K562 (cell line): ENCODE measurements at regions not wholly inside any gene's neighbourhood (a gene's known extent, or its start where the extent isn't known, plus 50 kb on each side); places are given as distances from the start of the nearest gene placed in this dataset.

ENCODE experiments used
- ATAC-seq: fragments of 200-7000 bp; cut with Tn5 transposase; 3 replicates; pipeline ENCODE4 v1.9.1; 2020; ENCODE audit warnings: moderate library complexity
- BruUV-seq: library from RNA; stranded (reverse); fragments of 400-500 nt; replicated peaks from 2 replicates; lab custom pipeline; 2021; lab: Mats Ljungman, UMichigan
- CTCF ChIA-PET: fragments of 300-600 bp; formaldehyde crosslinking; extraction: SDS; loops from one replicate; lab custom pipeline; 2021; ENCODE audit warnings: low intra/inter-chr PET ratio; lab: Yijun Ruan, JAX
- POLR2A ChIA-PET: fragments of 300-600, 350-650 bp; sonication (Branson Sonifier 250); formaldehyde crosslinking; extraction: SDS; loops from one replicate; lab custom pipeline; 2021; ENCODE audit warnings: antibody characterized with exemption, inconsistent platforms; lab: Yijun Ruan, JAX
- DNase-seq, 4 experiments: peaks; one replicate each; pipeline versions ENCODE4 v3.0.0 to v3.0.0-alpha.2; 2011 to 2018; ENCODE audit warnings: low spot score in 3 of 4, mixed read lengths in 3 of 4; ENCODE audit errors: extremely low read depth in 1 of 4
- FAIRE-seq: peaks from 2 replicates; lab custom pipeline; 2011; peaks lifted over from hg19 to GRCh38; lab: Jason Lieb, UNC
- H2AFZ ChIP-seq: 2 replicates; pipeline ENCODE4 v1.6.0; 2011; ENCODE audit warnings: low read depth, low read length, control low read depth, inconsistent platforms
- H3K27ac ChIP-seq: fragments of 200-600 bp; 3 replicates; pipeline ENCODE4 v1.8.0; 2011; ENCODE audit warnings: low read depth, mild to moderate bottlenecking, control low read depth, inconsistent platforms, low read length, moderate library complexity, mixed read lengths; ENCODE audit errors: extremely low read depth
- H3K27me3 ChIP-seq, 2 experiments: fragments of 300-600 bp in 1 of 2; 2 replicates in 1 of 2; 3 replicates in 1 of 2; pipeline versions ENCODE4 v1.6.0 to v1.8.0; 2011; ENCODE audit warnings: inconsistent platforms in 2 of 2, low read length in 2 of 2, mild to moderate bottlenecking in 1 of 2, mixed read lengths in 1 of 2, moderate library complexity in 1 of 2; ENCODE audit not compliant: control insufficient read depth in 2 of 2, insufficient read depth in 2 of 2
- H3K36me3 ChIP-seq: fragments of 300-600 bp; 3 replicates; pipeline ENCODE4 v1.8.0; 2011; ENCODE audit warnings: mild to moderate bottlenecking, low read length, inconsistent platforms; ENCODE audit not compliant: control insufficient read depth, insufficient read depth
- H3K4me1 ChIP-seq, 2 experiments: fragments of 200-600 bp in 1 of 2; replicated peaks in 1 of 2; 2 replicates in 1 of 2; 3 replicates in 1 of 2; pipeline versions ENCODE4 v1.5.1 to v1.8.0; 2011; ENCODE audit warnings: inconsistent platforms in 2 of 2, low read length in 2 of 2, mild to moderate bottlenecking in 1 of 2, mixed read lengths in 1 of 2, moderate library complexity in 1 of 2; ENCODE audit not compliant: control insufficient read depth in 2 of 2, insufficient read depth in 2 of 2
- H3K4me2 ChIP-seq: 2 replicates; pipeline ENCODE4 v1.6.1; 2011; ENCODE audit warnings: low read length, control low read depth, inconsistent platforms, mixed read lengths; ENCODE audit not compliant: insufficient read depth
- H3K4me3 ChIP-seq: fragments of 200-600 bp; sonication (generic), shearing (Covaris generic); 2 replicates; pipeline ENCODE4 v1.5.1; 2016; ENCODE audit warnings: control low read depth, inconsistent platforms
- H3K79me2 ChIP-seq: fragments of 200-600 bp; 3 replicates; pipeline ENCODE4 v1.8.0; 2011; ENCODE audit warnings: low read length, inconsistent platforms; ENCODE audit not compliant: control insufficient read depth, insufficient read depth
- H3K9ac ChIP-seq, 2 experiments: 2 replicates each; pipeline versions ENCODE4 v1.6.0 to v1.6.1; 2011; ENCODE audit warnings: low read depth in 2 of 2, low read length in 2 of 2, control low read depth in 1 of 2, inconsistent platforms in 1 of 2, mild to moderate bottlenecking in 1 of 2, mixed read lengths in 1 of 2; ENCODE audit not compliant: insufficient read depth in 1 of 2
- H3K9me1 ChIP-seq: one replicate; pipeline ENCODE4 v1.6.0; 2011; ENCODE audit warnings: inconsistent platforms, mild to moderate bottlenecking, low read length, moderate library complexity; ENCODE audit not compliant: control insufficient read depth, insufficient read depth
- H3K9me3 ChIP-seq: replicated peaks from 2 replicates; pipeline ENCODE4 v1.5.1; 2011; ENCODE audit warnings: low read depth, low read length, inconsistent platforms; ENCODE audit not compliant: control insufficient read depth, insufficient read depth
- H4K20me1 ChIP-seq: replicated peaks from 2 replicates; pipeline ENCODE4 v1.6.1; 2011; ENCODE audit warnings: low read length, inconsistent platforms, mixed read lengths; ENCODE audit not compliant: control insufficient read depth, insufficient read depth
- HNRNPUL1 ChIP-seq: fragments of 200-400 bp; formaldehyde crosslinking; IDR thresholded peaks from 2 replicates; pipeline ENCODE4 v1.6.1; 2017; ENCODE audit warnings: low read length
- ILK ChIP-seq: fragments of 450-650 bp; IDR thresholded peaks from 2 replicates; pipeline ENCODE4 v1.6.1; 2016; ENCODE audit warnings: missing genetic modification characterization, low read depth, mild to moderate bottlenecking, missing compliant biosample characterization, moderate library complexity, borderline replicate concordance
- PRDM10 ChIP-seq: fragments of 450-650 bp; IDR thresholded peaks from 2 replicates; pipeline ENCODE4 v1.6.1; 2018; ENCODE audit not compliant: partially characterized antibody
- SREBF2 ChIP-seq: sonication (generic); formaldehyde crosslinking; IDR thresholded peaks from 2 replicates; pipeline ENCODE4 v1.4.0; 2020; ENCODE audit warnings: mild to moderate bottlenecking, missing genetic modification reagents
- U2AF1 ChIP-seq: fragments of 200-400 bp; formaldehyde crosslinking; optimal IDR thresholded peaks from 2 replicates; pipeline ENCODE3; 2017; ENCODE audit warnings: mild to moderate bottlenecking, low read depth, low read length, moderate library complexity
- WGBS: fragments of 100-300 bp; shearing (Covaris generic); methylation state at CpG from one replicate; pipeline ENCODE4 v1.1.6; 2016; ENCODE audit warnings: low coverage, mixed read lengths; ENCODE audit not compliant: insufficient coverage; ENCODE audit errors: missing lambda C conversion rate; 5-methylcytosine and 5-hydroxymethylcytosine counted together
- in situ Hi-C: fragments of 300-500 bp; cut with MboI; formaldehyde crosslinking; loops from 4 replicates; pipeline ENCODE4 v1.15.0; 2018; ENCODE audit warnings: inconsistent platforms, mixed read lengths
- intact Hi-C: fragments of 100-400 bp; cut with micrococcal nuclease; formaldehyde crosslinking; loops from 2 replicates; pipeline ENCODE4 v1.14.2; 2022

DNA sequence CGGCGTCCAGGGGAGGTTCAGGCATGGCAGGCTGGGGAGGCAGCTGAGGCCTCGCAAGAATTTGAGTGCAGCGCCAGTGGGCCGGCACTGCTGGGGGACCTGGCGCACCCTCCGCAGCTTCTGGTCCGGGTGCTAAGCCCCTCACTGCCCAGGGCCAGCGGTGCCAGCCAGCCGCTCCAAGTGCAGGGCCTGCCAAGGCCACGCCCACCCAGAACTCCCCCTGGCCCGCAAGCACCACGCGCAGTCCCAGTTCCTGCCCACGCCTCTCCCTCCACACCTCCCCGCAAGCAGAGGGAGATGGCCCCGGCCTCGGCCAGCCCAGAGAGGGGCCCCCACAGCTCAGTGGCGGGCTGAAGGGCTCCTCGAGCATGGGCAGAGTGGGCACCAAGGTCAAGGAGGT lies 2017.3 kb downstream of the LRRC4C start:
- 12% methylated on average over 13 of the region's 20 CpGs for WGBS
- Histone ChIP-seq H2AFZ (no peak overlapping the region), H3K36me3 (no peaks in the 10 kb centered on the region), H3K27ac (no peak overlapping the region), H3K9ac (no peak overlapping the region), H3K27me3 (no peaks in the 10 kb centered on the region), H4K20me1 (no peaks in the 10 kb centered on the region), H3K9me1 (no peaks in the 10 kb centered on the region), H3K4me1 (no peaks in the 10 kb centered on the region), H3K4me3 (no peak overlapping the region), H3K79me2 (no peaks in the 10 kb centered on the region), H3K9me3 (no peaks in the 10 kb centered on the region), H3K4me2 (no peak overlapping the region)
- DNase-seq (no peak), FAIRE-seq (no peak), ATAC-seq (no peak)
- CTCF ChIA-PET: no interaction called here
- in situ Hi-C loops (no loop called here), intact Hi-C loops (no loop called here)
- BruUV-seq: no TSS peak
- TF ChIP-seq PRDM10: no peak
- no peak for TF ChIP-seq U2AF1
- no peak for TF ChIP-seq HNRNPUL1
- no peak for TF ChIP-seq ILK (tag)
- TF ChIP-seq SREBF2 (CRISPR knock-in tag): no peak
- POLR2A ChIA-PET: no interaction called here
